Hematopoietic multipotent progenitor cell treated with erythropoietin and hydrocortisone succinate and interleukin-3 and kit ligand, for 6 days (in vitro differentiated cells): ENCODE measurements at regions not wholly inside any gene's neighbourhood (a gene's known extent, or its start where the extent isn't known, plus 50 kb on each side); places are given as distances from the start of the nearest gene placed in this dataset.
"Not testable (repeated sequence)": the region's sequence is repeated elsewhere in the genome, so short reads cannot be mapped to it uniquely, and the experiment has no call there.

Experiments used
- DNase-seq: peaks from one replicate; pipeline ENCODE4 v3.0.0-alpha.2; 2015

- DNase-seq: not testable (repeated sequence)
Observed at GRCh38 chr21:9001890-9002663, 1519.3 kb upstream of the TPTE start.

GRCh38 chr21:9003909-9004814 is 1517.2 kb upstream of the TPTE start:
- DNase-seq: not testable (repeated sequence)

GRCh38 chr21:9004815-9005518 is 1516.4 kb upstream of the TPTE start:
- DNase-seq: not testable (repeated sequence)

- DNase-seq: not testable (repeated sequence)
Observed at GRCh38 chr21:9005671-9006070, 1515.7 kb upstream of the TPTE start.

- not testable (repeated sequence) for DNase-seq
Observed at GRCh38 chr21:9006111-9006510, 1515.3 kb upstream of the TPTE start.

- DNase-seq: not testable (repeated sequence)
Observed at GRCh38 chr21:9006553-9007323, 1514.6 kb upstream of the TPTE start.

GRCh38 chr21:9008636-9009035 is 1512.7 kb upstream of the TPTE start:
- DNase-seq: no peak

- DNase-seq: not testable (repeated sequence)
Observed at GRCh38 chr21:9009267-9010016, 1511.9 kb upstream of the TPTE start.

GRCh38 chr21:9010121-9010795 is 1511.1 kb upstream of the TPTE start:
- not testable (repeated sequence) for DNase-seq

GRCh38 chr21:9010936-9011890 is 1510.2 kb upstream of the TPTE start:
- DNase-seq: not testable (repeated sequence)

- DNase-seq: not testable (repeated sequence)
Observed at GRCh38 chr21:9011916-9012315, 1509.5 kb upstream of the TPTE start.

- not testable (repeated sequence) for DNase-seq
Observed at GRCh38 chr21:9013502-9014242, 1507.7 kb upstream of the TPTE start.

- DNase-seq: not testable (repeated sequence)
Observed at GRCh38 chr21:9014243-9014734, 1507.1 kb upstream of the TPTE start.

GRCh38 chr21:9015483-9016197 is 1505.7 kb upstream of the TPTE start:
- DNase-seq: not testable (repeated sequence)

GRCh38 chr21:9017206-9017605 is 1504.2 kb upstream of the TPTE start:
- not testable (repeated sequence) for DNase-seq

GRCh38 chr21:9018731-9019253 is 1502.6 kb upstream of the TPTE start:
- not testable (repeated sequence) for DNase-seq

- DNase-seq: not testable (repeated sequence)
Observed at GRCh38 chr21:9024006-9024767, 1497.2 kb upstream of the TPTE start.
